ENCODE measurements at regions not wholly inside any gene's neighbourhood (a gene's known extent, or its start where the extent isn't known, plus 50 kb on each side); places are given as distances from the start of the nearest gene placed in this dataset.

DNA sequence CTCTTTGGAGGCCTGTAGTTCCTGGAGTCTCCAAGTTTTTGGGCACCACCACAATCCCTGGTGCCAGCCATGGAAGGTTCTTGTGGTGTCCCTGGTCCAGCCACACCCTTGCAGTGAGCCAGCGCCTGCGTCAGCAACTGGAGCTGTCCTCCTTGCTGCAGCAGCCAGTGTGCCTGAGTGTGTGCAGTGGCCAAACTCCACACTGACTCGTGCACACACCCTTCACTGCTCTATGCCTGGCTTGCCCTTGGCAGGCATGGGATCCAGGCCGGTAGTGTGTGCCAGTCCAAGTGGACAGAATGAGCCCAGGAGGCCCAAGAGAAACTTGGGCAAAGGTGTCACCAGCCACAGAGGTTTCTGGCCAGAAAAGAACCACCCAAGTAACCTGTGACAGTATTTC is 1074.0 kb downstream of the PCDH18 start:
- in situ Hi-C loops (cut with HindIII; ENCODE audit: low sequenced_read_pairs): no loop called here

DNA sequence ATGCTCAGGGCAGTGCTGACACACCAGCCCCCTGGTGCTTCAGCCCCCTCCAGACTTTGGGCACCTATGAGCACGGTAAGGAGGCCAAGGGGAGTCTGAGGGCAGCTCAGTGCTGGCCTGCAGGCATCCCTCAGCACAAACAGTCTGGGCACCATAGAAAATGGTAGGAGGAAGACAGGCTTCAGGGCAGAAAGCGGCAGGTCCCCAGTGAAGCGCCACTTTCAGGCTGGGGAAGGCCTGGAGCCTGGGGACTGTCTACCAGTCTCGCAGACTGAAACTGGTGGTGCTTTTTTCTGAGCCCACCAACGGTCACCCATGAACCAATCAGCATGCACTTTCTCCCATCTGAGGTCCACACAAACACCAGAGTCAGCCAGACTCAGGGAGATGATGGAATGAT is 1074.7 kb downstream of the PCDH18 start:
- in situ Hi-C loops (cut with HindIII; ENCODE audit: low sequenced_read_pairs): no loop called here

DNA sequence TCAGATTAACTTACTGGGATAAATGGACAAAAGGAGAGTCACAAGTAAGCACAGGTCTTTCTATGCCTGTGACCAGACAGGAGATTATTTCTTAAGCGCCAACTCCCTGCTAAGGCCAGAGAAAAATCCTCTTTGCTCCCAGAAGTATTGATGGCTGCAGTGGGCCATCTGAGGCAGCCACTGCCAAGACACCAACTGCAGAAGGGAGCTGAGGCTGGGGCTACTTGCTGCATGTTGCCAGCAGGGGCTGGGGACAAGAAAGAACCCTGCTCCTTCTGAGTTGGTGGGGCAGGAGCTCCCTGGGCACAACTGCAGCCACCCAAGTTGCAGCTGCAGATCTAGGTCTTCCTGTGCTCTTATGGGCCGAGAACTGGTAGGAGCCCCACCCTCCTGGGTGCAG is 1075.3 kb downstream of the PCDH18 start:
- in situ Hi-C loops (cut with HindIII; ENCODE audit: low sequenced_read_pairs): no loop called here

DNA sequence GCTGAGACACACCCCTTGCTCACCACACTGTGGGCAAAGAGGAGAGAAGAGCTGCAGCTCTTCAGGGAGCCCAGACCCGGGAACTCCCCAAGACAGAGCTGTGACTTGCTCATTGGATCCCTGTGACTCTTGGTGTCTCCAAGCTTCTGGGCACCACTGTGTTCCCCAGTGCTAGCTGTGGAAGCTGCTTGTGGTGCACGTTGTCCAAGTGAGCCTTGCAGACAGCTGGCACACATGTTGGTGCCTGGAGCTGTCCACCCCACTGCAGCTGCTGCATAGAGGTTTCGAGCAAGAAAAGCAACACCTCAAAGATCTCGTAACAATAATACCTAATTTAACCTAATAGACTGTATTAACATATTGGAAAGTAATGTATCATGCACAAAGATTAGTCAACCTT is 1089.3 kb downstream of the PCDH18 start:
- in situ Hi-C loops (cut with HindIII; ENCODE audit: low sequenced_read_pairs): no loop called here

- in situ Hi-C loops (cut with HindIII; ENCODE audit: low sequenced_read_pairs): no loop called here
Observed at GRCh38 chr4:136442447-136442846, 1089.8 kb downstream of the PCDH18 start.

DNA sequence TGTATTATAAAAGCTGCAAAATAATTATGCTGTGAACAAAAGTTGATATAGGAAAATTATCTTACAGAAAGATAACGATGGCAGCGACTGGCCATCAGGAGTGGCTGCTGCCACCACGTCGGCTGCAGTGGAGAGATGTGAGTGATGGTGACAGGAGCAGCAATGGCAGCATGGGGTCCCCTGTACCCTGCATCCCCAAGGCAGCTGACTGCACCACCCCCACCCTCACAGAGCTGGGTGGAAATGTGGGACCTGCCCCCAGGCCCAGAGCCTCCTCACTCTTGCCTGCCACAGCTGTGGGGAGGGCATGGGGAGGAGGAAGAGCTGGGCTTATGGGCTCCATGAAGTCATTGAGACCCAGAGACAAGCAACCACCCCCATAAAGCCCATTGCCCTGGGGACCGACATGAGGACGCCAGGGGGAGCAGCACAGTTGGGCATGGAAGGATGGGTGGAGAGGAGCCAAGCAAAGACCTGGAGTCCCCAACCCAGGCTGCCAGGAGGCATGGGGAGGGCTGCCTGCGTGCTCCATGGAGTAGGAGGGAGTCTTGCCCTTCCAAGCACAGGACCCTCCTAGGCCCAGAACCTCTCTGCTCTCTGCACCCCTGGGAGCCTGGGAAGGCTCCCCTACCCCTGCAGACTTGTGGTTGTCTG is 1090.5 kb downstream of the PCDH18 start:
- in situ Hi-C loops (cut with HindIII; ENCODE audit: low sequenced_read_pairs): no loop called here

DNA sequence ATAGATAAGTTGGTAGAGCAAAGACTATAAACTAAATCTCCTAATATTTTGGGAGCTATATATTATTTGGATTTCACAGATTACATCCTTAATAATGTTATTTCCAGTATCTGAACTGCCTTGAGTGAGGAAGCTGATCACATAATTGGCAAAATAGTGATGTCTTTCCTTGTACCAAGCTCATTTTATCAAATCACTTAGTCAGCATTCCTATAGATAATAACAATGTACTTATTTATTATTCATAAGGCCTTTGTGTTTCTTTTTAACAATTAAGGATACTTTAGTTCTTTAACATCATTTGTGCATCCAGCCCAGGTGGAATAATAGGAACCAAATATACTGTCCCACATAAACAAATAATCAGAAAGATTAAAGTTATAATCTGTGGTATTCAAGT is 1093.6 kb downstream of the PCDH18 start:
- in situ Hi-C loops (cut with HindIII; ENCODE audit: low sequenced_read_pairs): no loop called here

DNA sequence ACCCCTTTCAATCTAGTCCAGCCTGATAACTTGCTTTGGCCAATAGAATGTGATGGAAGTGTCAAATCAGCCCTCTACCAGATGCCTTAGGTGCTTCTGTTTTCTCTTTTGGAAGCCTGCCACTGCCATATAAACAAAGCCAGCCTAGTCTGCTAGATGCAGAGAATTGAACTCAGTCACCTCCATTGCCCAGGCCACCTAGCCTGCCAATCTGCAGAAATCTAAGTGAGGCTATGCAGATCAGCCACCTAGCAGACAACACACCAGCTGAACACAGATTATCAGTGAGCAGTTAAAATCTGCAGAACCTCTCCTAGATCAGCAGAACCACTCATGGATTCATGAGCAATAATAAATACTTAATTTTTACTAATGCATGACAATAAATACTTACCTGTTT is 1108.2 kb downstream of the PCDH18 start:
- in situ Hi-C loops (cut with HindIII; ENCODE audit: low sequenced_read_pairs): no loop called here

DNA sequence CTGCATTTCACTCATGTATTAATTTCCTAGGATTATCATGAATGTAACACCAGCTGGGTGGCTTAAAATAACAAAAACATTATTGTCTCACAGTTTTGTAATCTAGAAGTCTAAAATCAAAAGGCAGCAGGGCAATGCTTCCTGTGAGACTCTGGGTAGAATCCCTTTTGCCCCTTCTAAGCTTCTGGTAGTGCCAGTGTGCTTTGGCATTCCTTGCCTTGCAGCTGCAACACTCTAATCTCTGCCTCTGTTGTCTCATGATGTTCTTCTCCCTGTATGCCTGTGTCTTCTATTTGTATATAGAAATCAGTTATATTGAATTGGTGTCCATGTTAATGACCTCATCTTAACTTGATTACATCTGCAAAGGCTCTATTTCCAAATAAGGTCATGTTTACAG is 1117.3 kb downstream of the PCDH18 start:
- in situ Hi-C loops (cut with HindIII; ENCODE audit: low sequenced_read_pairs): no loop called here

GRCh38 chr4:136412708-136413107 is 1119.6 kb downstream of the PCDH18 start:
- in situ Hi-C loops (cut with HindIII; ENCODE audit: low sequenced_read_pairs): no loop called here

GRCh38 chr4:136400829-136401228 is 1131.5 kb downstream of the PCDH18 start:
- in situ Hi-C loops (cut with HindIII; ENCODE audit: low sequenced_read_pairs): no loop called here

GRCh38 chr4:136395212-136395722 is 1137.0 kb downstream of the PCDH18 start:
- in situ Hi-C loops (cut with HindIII; ENCODE audit: low sequenced_read_pairs): no loop called here

GRCh38 chr4:136392576-136392975 is 1139.7 kb downstream of the PCDH18 start:
- in situ Hi-C loops (cut with HindIII; ENCODE audit: low sequenced_read_pairs): no loop called here

- in situ Hi-C loops (cut with HindIII; ENCODE audit: low sequenced_read_pairs): no loop called here
Observed at GRCh38 chr4:136390824-136391223, 1141.5 kb downstream of the PCDH18 start.

DNA sequence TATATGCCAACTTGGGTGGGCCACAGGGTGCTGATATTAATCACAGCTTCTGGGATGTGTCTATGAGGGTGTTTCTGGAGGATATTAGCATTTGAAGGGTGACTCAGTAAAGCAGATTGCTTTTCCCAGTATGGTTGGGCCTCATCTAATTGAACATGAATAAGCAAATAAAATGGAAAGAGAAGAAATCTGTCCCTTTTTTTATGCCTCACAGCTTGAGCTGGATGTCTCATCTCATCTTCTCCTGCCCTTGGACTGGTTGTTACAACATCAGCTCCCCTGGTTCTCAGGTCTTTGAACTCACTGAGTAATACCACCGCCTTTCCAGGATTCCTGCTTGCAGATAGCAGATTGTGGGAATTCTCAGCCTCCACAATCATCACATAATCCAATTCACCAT is 1149.2 kb downstream of the PCDH18 start:
- in situ Hi-C loops (cut with HindIII; ENCODE audit: low sequenced_read_pairs): no loop called here

DNA sequence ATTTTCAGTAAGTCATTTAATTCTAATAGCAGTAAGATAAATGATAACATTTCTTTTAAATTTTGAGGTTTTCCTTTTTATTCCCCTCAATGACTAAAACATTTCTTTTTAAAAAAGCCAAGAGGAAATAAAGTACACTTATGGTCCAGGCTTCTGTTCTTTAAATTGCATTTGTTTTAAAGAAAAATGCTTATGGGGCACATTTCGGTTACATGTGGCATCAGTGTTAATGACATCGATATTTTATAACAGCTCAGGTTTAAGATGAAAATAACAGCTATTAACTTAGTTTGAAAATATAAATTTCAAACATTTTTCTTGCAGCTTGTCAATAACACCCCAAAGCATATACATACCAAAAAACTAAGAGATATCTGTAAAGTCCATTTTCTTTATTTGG is 1161.1 kb downstream of the PCDH18 start:
- in situ Hi-C loops (cut with HindIII; ENCODE audit: low sequenced_read_pairs): no loop called here

DNA sequence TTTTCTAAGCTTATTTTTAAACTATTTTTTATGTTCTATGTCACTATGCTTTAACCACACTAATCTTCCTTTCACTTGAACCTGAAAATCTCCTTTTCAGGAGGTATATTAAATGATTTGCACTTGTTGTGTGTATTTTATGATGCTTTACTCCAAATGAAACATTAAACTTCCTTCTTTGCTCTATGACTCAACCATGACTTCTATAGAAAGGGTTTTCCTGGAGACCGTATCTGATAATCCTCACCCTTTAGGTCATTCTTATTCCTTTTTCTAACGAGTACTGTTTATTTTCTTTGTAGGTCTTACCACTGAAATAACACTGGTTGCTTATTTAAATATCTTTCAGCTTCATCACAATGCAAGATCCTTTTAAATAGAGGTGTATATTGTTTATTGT is 1163.2 kb downstream of the PCDH18 start:
- in situ Hi-C loops (cut with HindIII; ENCODE audit: low sequenced_read_pairs): no loop called here

DNA sequence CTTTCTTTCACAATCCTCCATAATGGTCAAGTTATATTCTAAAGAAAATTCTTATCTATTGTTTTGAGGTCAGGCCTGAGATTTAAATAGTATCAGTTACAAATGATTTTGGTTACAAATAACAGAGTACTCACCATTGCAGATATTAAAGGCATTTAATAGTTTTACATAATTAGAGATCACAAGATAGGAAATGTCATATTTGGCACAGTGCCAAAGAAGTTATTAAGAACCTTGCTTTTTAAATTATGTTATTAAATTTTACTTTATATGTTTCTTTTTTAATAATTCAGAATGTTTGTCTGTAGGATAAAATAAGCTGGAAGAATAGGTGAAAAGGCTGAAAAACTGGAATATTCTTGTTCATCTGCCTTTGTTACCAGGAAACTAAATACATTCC is 1174.7 kb downstream of the PCDH18 start:
- in situ Hi-C loops (cut with HindIII; ENCODE audit: low sequenced_read_pairs): no loop called here

DNA sequence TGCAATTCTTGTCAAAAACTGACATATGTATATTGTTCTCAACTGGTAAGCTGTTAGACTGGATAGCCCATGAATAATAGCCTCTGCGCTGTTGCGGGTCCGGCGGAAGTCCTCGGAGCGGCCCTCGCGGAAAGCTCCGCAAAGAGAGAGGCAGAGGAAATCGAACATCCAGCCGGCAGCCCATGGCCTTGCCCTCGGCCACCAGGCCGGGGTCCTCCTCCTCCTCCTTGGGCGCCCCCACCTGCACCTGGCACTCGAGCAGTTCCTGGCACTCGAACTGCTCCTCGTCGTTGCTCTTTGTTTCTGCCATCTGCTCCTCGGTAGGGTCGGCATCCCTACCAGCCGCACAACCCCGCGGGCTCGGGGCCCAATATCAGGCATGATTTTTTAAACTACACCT is 1176.3 kb downstream of the PCDH18 start:
- in situ Hi-C loops (cut with HindIII; ENCODE audit: low sequenced_read_pairs): no loop called here

DNA sequence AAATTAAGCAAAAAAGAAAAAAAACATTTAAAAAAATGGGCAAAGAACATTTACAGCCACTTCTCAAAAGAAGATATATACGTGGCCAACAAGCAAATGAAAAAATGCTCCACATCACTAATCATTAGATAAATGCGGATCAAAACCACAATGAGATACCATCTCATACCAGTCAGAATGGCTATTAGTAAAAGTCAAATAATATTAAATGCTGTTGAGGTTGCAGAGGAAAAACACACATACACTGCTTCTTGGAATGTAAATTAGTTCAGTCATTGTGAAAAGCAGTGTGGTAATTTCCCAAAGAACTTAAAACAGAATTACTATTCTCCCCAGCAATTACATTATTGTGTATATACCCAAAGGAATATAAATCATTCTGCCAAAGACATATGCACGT is 1189.0 kb downstream of the PCDH18 start:
- in situ Hi-C loops (cut with HindIII; ENCODE audit: low sequenced_read_pairs): no loop called here

DNA sequence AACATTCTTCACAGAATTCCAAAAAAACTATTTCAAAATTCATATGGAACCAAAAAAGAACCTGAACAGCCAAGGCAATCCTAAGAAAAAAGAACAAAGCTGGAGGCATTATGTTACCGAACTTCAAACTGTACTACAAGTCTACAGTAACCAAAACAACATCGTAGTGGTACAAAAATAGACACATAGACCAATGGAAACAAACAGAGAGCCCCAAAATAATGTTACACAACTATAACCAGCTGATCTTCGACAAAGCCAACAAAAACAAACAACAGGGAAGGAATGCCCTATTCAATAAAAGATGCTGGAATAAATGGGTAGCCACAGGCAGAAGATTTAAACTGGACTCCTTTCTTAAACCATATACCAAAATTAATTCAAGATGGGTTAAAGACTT is 1189.6 kb downstream of the PCDH18 start:
- in situ Hi-C loops (cut with HindIII; ENCODE audit: low sequenced_read_pairs): no loop called here

- in situ Hi-C loops (cut with HindIII; ENCODE audit: low sequenced_read_pairs): no loop called here
Observed at GRCh38 chr4:136337216-136337615, 1195.1 kb downstream of the PCDH18 start.

- in situ Hi-C loops (cut with HindIII; ENCODE audit: low sequenced_read_pairs): no loop called here
Observed at GRCh38 chr4:136336479-136336878, 1195.8 kb downstream of the PCDH18 start.
